Effector CD4-positive, alpha-beta T cell (primary cell): ENCODE measurements at regions not wholly inside any gene's neighbourhood (a gene's known extent, or its start where the extent isn't known, plus 50 kb on each side); places are given as distances from the start of the nearest gene placed in this dataset.

Experiments used
- DNase-seq: peaks from one replicate; pipeline ENCODE4 v3.0.0-alpha.2; 2020

GRCh38 chr3:124558991-124559845 is 171.0 kb upstream of the UMPS start:
- no peak for DNase-seq

GRCh38 chr3:124559846-124560574 is 170.2 kb upstream of the UMPS start:
- peak; percentile 34 for DNase-seq

GRCh38 chr3:124560666-124561215 is 169.5 kb upstream of the UMPS start:
- no peak for DNase-seq

GRCh38 chr3:124562769-124563168 is 167.5 kb upstream of the UMPS start:
- DNase-seq: no peak

- DNase-seq: no peak
Measured at GRCh38 chr3:124563376-124563775, 166.9 kb upstream of the UMPS start.

GRCh38 chr3:124565013-124565412 is 165.2 kb upstream of the UMPS start:
- peak; percentile 45 for DNase-seq

GRCh38 chr3:124565551-124565950 is 164.7 kb upstream of the UMPS start:
- no peak for DNase-seq

- DNase-seq: no peak
Measured at GRCh38 chr3:124566701-124567100, 163.6 kb upstream of the UMPS start.

GRCh38 chr3:124567179-124567578 is 163.1 kb upstream of the UMPS start:
- DNase-seq: no peak

- DNase-seq: no peak
Measured at GRCh38 chr3:124569761-124570160, 160.5 kb upstream of the UMPS start.

GRCh38 chr3:124570232-124570631 is 160.0 kb upstream of the UMPS start:
- no peak for DNase-seq

- no peak for DNase-seq
Measured at GRCh38 chr3:124572851-124573405, 157.3 kb upstream of the UMPS start.

GRCh38 chr3:124574012-124574411 is 156.2 kb upstream of the UMPS start:
- DNase-seq: no peak

GRCh38 chr3:124576565-124577493 is 153.4 kb upstream of the UMPS start:
- no peak for DNase-seq

- no peak for DNase-seq
Measured at GRCh38 chr3:124577494-124578167, 152.6 kb upstream of the UMPS start.

- no peak for DNase-seq
Measured at GRCh38 chr3:124579641-124580040, 150.6 kb upstream of the UMPS start.

- DNase-seq: no peak
Measured at GRCh38 chr3:124582196-124582595, 148.1 kb upstream of the UMPS start.

GRCh38 chr3:124582621-124583395 is 147.4 kb upstream of the UMPS start:
- no peak for DNase-seq

- DNase-seq: peak; percentile 6
Measured at GRCh38 chr3:124584245-124584551, 146.1 kb upstream of the UMPS start.

- DNase-seq: peak; percentile 10
Measured at GRCh38 chr3:124584552-124585391, 145.5 kb upstream of the UMPS start.
